ENCODE measurements at regions not wholly inside any gene's neighbourhood (a gene's known extent, or its start where the extent isn't known, plus 50 kb on each side); places are given as distances from the start of the nearest gene placed in this dataset.

GRCh38 chrX:39019056-39019455, 217.8 kb downstream of the MID1IP1 start:
- TF ChIP-seq POLR2A (IDR thresholded peaks at IDR 0.05): no peak
- no peak for TF ChIP-seq CTCF (IDR thresholded peaks at IDR 0.05)
- intact Hi-C loops (cut with DNase I; ENCODE audit: low total_unique reads): no loop called here
- H3K27ac ChIP-seq: no peak overlapping the region
- DNase-seq: no peak
- H3K9me3 ChIP-seq: no peaks in the 10 kb centered on the region
- no peak overlapping the region for H3K4me3 ChIP-seq
- H3K36me3 ChIP-seq: no peaks in the 10 kb centered on the region
- no peaks in the 10 kb centered on the region for H3K4me1 ChIP-seq
- H3K27me3 ChIP-seq: no peaks in the 10 kb centered on the region

- no peak for DNase-seq
- TF ChIP-seq POLR2A (IDR thresholded peaks at IDR 0.05): no peak
- TF ChIP-seq CTCF (IDR thresholded peaks at IDR 0.05): no peak
- intact Hi-C loops (cut with DNase I; ENCODE audit: low total_unique reads): no loop called here
These were observed 218.9 kb downstream of the MID1IP1 start for GRCh38 chrX:39020051-39020669.

GRCh38 chrX:39022106-39022505, 220.8 kb downstream of the MID1IP1 start:
- TF ChIP-seq CTCF (IDR thresholded peaks at IDR 0.05) (no peak), POLR2A (IDR thresholded peaks at IDR 0.05) (no peak)
- no peaks in the 10 kb centered on the region for H3K9me3 ChIP-seq
- no peak overlapping the region for H3K27ac ChIP-seq
- no peaks in the 10 kb centered on the region for H3K36me3 ChIP-seq
- no peaks in the 10 kb centered on the region for H3K27me3 ChIP-seq
- no peak for DNase-seq
- H3K4me3 ChIP-seq: no peak overlapping the region
- intact Hi-C loops (cut with DNase I; ENCODE audit: low total_unique reads): no loop called here
- no peaks in the 10 kb centered on the region for H3K4me1 ChIP-seq

More at GRCh38 chrX:39020051-39020669, 218.9 kb downstream of the MID1IP1 start:
- Histone ChIP-seq H3K4me3 (no peak overlapping the region), H3K4me1 (no peaks in the 10 kb centered on the region), H3K36me3 (no peaks in the 10 kb centered on the region), H3K27ac (no peak overlapping the region), H3K27me3 (no peaks in the 10 kb centered on the region), H3K9me3 (no peaks in the 10 kb centered on the region)

GRCh38 chrX:39029221-39029620, 228.0 kb downstream of the MID1IP1 start:
- peaks cover 3 to 7% of the 10 kb centered on the region in 2 donors for H3K27me3 ChIP-seq
- no peaks in the 10 kb centered on the region for H3K36me3 ChIP-seq
- no peaks in the 10 kb centered on the region for H3K4me1 ChIP-seq
- DNase-seq: no peak
- intact Hi-C loops (cut with DNase I; ENCODE audit: low total_unique reads): no loop called here
- H3K27ac ChIP-seq: no peak overlapping the region
- TF ChIP-seq CTCF (IDR thresholded peaks at IDR 0.05): no peak
- TF ChIP-seq POLR2A (IDR thresholded peaks at IDR 0.05): no peak
- H3K4me3 ChIP-seq: no peak overlapping the region
- H3K9me3 ChIP-seq: peaks cover 0 to 12% of the 10 kb centered on the region in 2 donors

GRCh38 chrX:39030636-39031035, 229.4 kb downstream of the MID1IP1 start:
- DNase-seq: no peak
- Histone ChIP-seq H3K4me3 (no peak overlapping the region), H3K9me3 (peaks cover 0 to 12% of the 10 kb centered on the region in 2 donors), H3K27ac (no peak overlapping the region), H3K36me3 (no peaks in the 10 kb centered on the region), H3K4me1 (no peaks in the 10 kb centered on the region), H3K27me3 (peaks cover 3 to 7% of the 10 kb centered on the region in 2 donors)
- TF ChIP-seq POLR2A (IDR thresholded peaks at IDR 0.05) (no peak), CTCF (IDR thresholded peaks at IDR 0.05) (no peak)
- intact Hi-C loops (cut with DNase I; ENCODE audit: low total_unique reads): no loop called here

Measured in uterus (tissue), 3 donors.